ENCODE measurements at regions not wholly inside any gene's neighbourhood (a gene's known extent, or its start where the extent isn't known, plus 50 kb on each side); places are given as distances from the start of the nearest gene placed in this dataset.

DNA sequence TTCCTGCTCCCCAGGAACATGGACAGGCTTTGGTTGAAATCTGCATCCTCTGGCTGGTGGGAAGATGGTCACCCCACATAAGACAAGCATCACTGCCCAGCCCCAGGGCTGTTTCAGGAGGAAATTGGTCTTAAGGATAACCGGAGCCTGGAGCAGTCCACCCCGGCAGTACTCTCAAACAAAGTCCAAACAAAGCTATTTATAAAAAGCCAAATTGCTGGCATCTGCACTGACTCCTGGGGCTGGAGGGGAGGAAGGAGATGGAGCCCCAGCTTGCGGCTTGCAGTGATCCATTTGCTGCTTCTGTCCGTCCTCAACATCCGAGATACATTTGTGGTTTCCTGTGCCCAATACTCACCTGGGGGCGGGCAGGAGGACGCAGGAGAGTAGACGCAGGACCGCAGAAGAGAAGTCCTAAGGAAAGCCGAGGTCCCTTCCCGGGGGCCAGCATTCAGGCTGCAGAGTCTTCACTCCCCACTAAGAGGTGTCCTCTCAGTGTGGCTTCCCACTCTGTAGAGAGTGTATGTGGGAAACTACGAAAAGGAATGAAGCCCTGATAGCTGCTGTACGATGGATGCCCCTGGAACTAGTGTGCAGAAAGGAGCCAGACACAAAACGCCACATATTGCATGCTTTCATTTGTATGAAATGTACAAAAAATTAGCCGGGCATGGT lies 107.3 kb upstream of the FGF3 start:
- TF ChIP-seq TARDBP (IDR thresholded peaks at IDR 0.05) (no peak), BHLHE40 (IDR thresholded peaks at IDR 0.05; ENCODE audit: borderline replicate concordance) (no peak), FOXA1 (IDR thresholded peaks at IDR 0.05) (no peak), FOXK2 (IDR thresholded peaks at IDR 0.05) (no peak), SP1 (IDR thresholded peaks at IDR 0.05) (no peak), ZNF384 (IDR thresholded peaks at IDR 0.05) (no peak), LEF1 (IDR thresholded peaks at IDR 0.05; ENCODE audit: borderline replicate concordance) (no peak), ELF4 (IDR thresholded peaks at IDR 0.05) (no peak), HDGF (IDR thresholded peaks at IDR 0.05; ENCODE audit: borderline replicate concordance) (no peak), SUZ12 (IDR thresholded peaks at IDR 0.05) (no peak)
